ENCODE measurements at regions not wholly inside any gene's neighbourhood (a gene's known extent, or its start where the extent isn't known, plus 50 kb on each side); places are given as distances from the start of the nearest gene placed in this dataset.
A peak's percentile ranks its signal among the peaks of the same experiment; 100 is the strongest.

DNA sequence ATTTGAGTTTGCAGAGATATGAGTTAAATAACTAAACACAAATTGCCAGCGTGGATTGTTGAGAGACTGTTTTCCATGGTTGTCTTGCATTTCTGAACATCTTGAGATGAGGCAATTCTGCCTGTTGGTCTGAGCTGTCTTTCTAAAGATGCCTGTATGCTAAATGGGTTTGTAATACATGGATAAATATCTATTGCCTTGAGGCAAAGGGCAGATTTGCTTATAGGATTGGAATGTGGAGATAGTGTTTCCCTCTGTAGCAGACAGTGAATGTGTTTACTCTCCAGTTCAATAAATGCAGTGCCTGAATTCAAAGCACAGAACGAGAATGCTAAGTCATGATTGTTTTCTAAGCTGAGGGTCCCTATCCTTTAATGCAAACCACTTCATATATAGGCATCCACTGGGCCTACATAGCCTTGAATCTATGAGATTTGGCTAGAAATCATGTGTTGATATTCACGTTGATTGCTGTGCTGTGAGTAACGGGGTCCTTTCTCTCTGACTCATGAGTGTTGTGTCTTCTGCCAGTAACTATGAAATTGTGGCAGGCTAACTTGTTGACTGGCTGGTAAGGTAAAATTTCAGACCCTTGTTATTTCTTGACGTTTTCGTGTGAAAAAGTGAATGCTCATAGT is 2554.8 kb downstream of the PCDH9 start:
- ATAC-seq (no peak), DNase-seq (ENCODE audit: low spot score) (no peak)
- Histone ChIP-seq H2AFZ (peak overlapping the region; percentile 33; the same call in 1 of the 2 replicates), H3K4me1 (ENCODE audit: insufficient read depth) (no peaks in the 10 kb centered on the region; the same call in 1 of the 2 replicates), H3K27me3 (ENCODE audit: insufficient read depth) (no peaks in the 10 kb centered on the region), H3K79me2 (replicated peaks; ENCODE audit: insufficient read depth) (no peaks in the 10 kb centered on the region), H3K4me2 (no peak overlapping the region), H3K36me3 (ENCODE audit: insufficient read depth) (no peaks in the 10 kb centered on the region), H4K20me1 (replicated peaks; ENCODE audit: insufficient read depth) (no peaks in the 10 kb centered on the region), H3K27ac (ENCODE audit: low read depth) (no peak overlapping the region), H3K9me2 (ENCODE audit: insufficient read depth) (no peaks in the 10 kb centered on the region), H3F3A (replicated peaks; ENCODE audit: low read depth) (no peaks in the 10 kb centered on the region), H3K4me3 (no peak overlapping the region)
- Mint-ChIP-seq H3K27ac (peak overlapping the region; percentile 69), H3K36me3 (ENCODE audit: low read depth) (no peaks in the 10 kb centered on the region), H3K27me3 (ENCODE audit: insufficient read depth, low read depth, poor library complexity) (peaks cover 2% of the 10 kb centered on the region), H3K4me3 (no peak overlapping the region), H3K4me1 (no peaks in the 10 kb centered on the region), H3K9me3 (no peaks in the 10 kb centered on the region; the same call in 2 of the 3 replicates)
- TF ChIP-seq CREB1 (CRISPR knock-in tag; IDR thresholded peaks at IDR 0.05; ENCODE audit: low read depth) (no peak), ZNF331 (CRISPR knock-in tag; IDR thresholded peaks at IDR 0.05; ENCODE audit: low read depth) (no peak), EZH2 (IDR thresholded peaks at IDR 0.05; ENCODE audit: low read depth, unreplicated experiment) (no peak), STAT1 (IDR thresholded peaks at IDR 0.05; ENCODE audit: unreplicated experiment) (no peak), EZH2phosphoT487 (IDR thresholded peaks at IDR 0.05; ENCODE audit: unreplicated experiment) (no peak), POLR2AphosphoS5 (IDR thresholded peaks at IDR 0.05; ENCODE audit: low read depth) (no peak), ZNF114 (CRISPR knock-in tag; IDR thresholded peaks at IDR 0.05) (no peak), JUNB (IDR thresholded peaks at IDR 0.05; ENCODE audit: unreplicated experiment) (no peak), NANOG (IDR thresholded peaks at IDR 0.05; ENCODE audit: borderline replicate concordance) (no peak)
- TF ChIP-seq, protein P1, sequence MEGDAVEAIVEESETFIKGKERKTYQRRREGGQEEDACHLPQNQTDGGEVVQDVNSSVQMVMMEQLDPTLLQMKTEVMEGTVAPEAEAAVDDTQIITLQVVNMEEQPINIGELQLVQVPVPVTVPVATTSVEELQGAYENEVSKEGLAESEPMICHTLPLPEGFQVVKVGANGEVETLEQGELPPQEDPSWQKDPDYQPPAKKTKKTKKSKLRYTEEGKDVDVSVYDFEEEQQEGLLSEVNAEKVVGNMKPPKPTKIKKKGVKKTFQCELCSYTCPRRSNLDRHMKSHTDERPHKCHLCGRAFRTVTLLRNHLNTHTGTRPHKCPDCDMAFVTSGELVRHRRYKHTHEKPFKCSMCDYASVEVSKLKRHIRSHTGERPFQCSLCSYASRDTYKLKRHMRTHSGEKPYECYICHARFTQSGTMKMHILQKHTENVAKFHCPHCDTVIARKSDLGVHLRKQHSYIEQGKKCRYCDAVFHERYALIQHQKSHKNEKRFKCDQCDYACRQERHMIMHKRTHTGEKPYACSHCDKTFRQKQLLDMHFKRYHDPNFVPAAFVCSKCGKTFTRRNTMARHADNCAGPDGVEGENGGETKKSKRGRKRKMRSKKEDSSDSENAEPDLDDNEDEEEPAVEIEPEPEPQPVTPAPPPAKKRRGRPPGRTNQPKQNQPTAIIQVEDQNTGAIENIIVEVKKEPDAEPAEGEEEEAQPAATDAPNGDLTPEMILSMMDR (conservative IDR thresholded peaks at IDR 0.05; ENCODE audit: low read depth in 2 of 2) = no peak
- TF ChIP-seq, protein P2, sequence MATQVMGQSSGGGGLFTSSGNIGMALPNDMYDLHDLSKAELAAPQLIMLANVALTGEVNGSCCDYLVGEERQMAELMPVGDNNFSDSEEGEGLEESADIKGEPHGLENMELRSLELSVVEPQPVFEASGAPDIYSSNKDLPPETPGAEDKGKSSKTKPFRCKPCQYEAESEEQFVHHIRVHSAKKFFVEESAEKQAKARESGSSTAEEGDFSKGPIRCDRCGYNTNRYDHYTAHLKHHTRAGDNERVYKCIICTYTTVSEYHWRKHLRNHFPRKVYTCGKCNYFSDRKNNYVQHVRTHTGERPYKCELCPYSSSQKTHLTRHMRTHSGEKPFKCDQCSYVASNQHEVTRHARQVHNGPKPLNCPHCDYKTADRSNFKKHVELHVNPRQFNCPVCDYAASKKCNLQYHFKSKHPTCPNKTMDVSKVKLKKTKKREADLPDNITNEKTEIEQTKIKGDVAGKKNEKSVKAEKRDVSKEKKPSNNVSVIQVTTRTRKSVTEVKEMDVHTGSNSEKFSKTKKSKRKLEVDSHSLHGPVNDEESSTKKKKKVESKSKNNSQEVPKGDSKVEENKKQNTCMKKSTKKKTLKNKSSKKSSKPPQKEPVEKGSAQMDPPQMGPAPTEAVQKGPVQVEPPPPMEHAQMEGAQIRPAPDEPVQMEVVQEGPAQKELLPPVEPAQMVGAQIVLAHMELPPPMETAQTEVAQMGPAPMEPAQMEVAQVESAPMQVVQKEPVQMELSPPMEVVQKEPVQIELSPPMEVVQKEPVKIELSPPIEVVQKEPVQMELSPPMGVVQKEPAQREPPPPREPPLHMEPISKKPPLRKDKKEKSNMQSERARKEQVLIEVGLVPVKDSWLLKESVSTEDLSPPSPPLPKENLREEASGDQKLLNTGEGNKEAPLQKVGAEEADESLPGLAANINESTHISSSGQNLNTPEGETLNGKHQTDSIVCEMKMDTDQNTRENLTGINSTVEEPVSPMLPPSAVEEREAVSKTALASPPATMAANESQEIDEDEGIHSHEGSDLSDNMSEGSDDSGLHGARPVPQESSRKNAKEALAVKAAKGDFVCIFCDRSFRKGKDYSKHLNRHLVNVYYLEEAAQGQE (IDR thresholded peaks at IDR 0.05; ENCODE audit: unreplicated experiment) = no peak
- TF ChIP-seq, protein P3, sequence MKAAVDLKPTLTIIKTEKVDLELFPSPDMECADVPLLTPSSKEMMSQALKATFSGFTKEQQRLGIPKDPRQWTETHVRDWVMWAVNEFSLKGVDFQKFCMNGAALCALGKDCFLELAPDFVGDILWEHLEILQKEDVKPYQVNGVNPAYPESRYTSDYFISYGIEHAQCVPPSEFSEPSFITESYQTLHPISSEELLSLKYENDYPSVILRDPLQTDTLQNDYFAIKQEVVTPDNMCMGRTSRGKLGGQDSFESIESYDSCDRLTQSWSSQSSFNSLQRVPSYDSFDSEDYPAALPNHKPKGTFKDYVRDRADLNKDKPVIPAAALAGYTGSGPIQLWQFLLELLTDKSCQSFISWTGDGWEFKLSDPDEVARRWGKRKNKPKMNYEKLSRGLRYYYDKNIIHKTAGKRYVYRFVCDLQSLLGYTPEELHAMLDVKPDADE (IDR thresholded peaks at IDR 0.05) = no peak
- TF ChIP-seq, protein P4, sequence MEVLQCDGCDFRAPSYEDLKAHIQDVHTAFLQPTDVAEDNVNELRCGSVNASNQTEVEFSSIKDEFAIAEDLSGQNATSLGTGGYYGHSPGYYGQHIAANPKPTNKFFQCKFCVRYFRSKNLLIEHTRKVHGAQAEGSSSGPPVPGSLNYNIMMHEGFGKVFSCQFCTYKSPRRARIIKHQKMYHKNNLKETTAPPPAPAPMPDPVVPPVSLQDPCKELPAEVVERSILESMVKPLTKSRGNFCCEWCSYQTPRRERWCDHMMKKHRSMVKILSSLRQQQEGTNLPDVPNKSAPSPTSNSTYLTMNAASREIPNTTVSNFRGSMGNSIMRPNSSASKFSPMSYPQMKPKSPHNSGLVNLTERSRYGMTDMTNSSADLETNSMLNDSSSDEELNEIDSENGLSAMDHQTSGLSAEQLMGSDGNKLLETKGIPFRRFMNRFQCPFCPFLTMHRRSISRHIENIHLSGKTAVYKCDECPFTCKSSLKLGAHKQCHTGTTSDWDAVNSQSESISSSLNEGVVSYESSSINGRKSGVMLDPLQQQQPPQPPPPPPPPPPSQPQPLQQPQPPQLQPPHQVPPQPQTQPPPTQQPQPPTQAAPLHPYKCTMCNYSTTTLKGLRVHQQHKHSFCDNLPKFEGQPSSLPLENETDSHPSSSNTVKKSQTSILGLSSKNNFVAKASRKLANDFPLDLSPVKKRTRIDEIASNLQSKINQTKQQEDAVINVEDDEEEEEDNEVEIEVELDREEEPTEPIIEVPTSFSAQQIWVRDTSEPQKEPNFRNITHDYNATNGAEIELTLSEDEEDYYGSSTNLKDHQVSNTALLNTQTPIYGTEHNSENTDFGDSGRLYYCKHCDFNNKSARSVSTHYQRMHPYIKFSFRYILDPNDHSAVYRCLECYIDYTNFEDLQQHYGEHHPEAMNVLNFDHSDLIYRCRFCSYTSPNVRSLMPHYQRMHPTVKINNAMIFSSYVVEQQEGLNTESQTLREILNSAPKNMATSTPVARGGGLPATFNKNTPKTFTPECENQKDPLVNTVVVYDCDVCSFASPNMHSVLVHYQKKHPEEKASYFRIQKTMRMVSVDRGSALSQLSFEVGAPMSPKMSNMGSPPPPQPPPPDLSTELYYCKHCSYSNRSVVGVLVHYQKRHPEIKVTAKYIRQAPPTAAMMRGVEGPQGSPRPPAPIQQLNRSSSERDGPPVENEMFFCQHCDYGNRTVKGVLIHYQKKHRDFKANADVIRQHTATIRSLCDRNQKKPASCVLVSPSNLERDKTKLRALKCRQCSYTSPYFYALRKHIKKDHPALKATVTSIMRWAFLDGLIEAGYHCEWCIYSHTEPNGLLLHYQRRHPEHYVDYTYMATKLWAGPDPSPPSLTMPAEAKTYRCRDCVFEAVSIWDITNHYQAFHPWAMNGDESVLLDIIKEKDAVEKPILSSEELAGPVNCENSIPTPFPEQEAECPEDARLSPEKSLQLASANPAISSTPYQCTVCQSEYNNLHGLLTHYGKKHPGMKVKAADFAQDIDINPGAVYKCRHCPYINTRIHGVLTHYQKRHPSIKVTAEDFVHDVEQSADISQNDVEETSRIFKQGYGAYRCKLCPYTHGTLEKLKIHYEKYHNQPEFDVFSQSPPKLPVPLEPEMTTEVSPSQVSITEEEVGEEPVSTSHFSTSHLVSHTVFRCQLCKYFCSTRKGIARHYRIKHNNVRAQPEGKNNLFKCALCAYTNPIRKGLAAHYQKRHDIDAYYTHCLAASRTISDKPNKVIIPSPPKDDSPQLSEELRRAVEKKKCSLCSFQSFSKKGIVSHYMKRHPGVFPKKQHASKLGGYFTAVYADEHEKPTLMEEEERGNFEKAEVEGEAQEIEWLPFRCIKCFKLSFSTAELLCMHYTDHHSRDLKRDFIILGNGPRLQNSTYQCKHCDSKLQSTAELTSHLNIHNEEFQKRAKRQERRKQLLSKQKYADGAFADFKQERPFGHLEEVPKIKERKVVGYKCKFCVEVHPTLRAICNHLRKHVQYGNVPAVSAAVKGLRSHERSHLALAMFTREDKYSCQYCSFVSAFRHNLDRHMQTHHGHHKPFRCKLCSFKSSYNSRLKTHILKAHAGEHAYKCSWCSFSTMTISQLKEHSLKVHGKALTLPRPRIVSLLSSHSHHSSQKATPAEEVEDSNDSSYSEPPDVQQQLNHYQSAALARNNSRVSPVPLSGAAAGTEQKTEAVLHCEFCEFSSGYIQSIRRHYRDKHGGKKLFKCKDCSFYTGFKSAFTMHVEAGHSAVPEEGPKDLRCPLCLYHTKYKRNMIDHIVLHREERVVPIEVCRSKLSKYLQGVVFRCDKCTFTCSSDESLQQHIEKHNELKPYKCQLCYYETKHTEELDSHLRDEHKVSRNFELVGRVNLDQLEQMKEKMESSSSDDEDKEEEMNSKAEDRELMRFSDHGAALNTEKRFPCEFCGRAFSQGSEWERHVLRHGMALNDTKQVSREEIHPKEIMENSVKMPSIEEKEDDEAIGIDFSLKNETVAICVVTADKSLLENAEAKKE (CRISPR knock-in tag; IDR thresholded peaks at IDR 0.05) = no peak

Measured in GM23338 (cell line).